ENCODE measurements at regions not wholly inside any gene's neighbourhood (a gene's known extent, or its start where the extent isn't known, plus 50 kb on each side); places are given as distances from the start of the nearest gene placed in this dataset.

DNA sequence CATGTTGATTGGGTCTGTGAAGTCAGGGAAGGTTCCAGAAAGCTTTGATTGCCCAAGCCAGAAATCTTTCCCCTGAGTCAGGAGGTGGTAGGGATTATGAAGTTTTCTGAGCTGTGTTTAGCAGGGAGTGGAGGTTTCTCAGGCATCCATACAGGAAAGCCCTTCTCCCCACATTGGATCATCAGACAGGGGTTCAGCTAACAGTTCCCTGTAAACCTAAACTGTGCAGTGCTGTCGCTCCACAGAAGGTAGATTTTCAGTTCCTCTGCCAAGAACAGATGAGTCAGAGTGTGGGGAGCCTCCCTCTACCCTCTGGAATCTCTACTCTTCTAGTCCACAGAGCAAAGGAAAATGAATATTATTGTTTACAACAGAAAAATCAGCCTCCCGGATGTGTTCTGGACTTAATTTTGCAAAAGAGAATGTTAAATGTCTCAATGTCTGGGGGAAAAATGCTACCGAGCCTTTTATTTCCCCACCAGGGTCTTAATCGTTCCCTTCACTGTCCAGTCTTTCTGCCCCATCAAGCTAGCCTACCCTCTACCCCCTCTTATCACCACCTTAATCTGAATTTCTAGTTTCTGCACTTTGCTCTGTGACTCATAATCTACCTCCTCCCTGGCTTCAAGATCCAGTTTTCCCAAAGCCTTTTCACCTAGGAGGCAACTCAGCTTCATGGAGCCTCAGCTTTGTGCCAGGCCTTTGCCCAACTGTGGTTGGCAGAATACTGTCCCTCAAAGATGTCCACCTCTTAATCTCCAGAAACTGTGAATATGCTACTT lies 355.6 kb downstream of the PRDM2 start:
- TF ChIP-seq GABPA (IDR thresholded peaks at IDR 0.05; ENCODE audit: low read depth): no peak
- TF ChIP-seq, protein P1, sequence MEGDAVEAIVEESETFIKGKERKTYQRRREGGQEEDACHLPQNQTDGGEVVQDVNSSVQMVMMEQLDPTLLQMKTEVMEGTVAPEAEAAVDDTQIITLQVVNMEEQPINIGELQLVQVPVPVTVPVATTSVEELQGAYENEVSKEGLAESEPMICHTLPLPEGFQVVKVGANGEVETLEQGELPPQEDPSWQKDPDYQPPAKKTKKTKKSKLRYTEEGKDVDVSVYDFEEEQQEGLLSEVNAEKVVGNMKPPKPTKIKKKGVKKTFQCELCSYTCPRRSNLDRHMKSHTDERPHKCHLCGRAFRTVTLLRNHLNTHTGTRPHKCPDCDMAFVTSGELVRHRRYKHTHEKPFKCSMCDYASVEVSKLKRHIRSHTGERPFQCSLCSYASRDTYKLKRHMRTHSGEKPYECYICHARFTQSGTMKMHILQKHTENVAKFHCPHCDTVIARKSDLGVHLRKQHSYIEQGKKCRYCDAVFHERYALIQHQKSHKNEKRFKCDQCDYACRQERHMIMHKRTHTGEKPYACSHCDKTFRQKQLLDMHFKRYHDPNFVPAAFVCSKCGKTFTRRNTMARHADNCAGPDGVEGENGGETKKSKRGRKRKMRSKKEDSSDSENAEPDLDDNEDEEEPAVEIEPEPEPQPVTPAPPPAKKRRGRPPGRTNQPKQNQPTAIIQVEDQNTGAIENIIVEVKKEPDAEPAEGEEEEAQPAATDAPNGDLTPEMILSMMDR (IDR thresholded peaks at IDR 0.05; ENCODE audit: insufficient read depth, low read length): no peak
